MV-4-11 (cell line): ENCODE measurements at regions not wholly inside any gene's neighbourhood (a gene's known extent, or its start where the extent isn't known, plus 50 kb on each side); places are given as distances from the start of the nearest gene placed in this dataset.

Source experiments
- DNase-seq: peaks from one replicate; lab custom pipeline; 2025; lab: John Stamatoyannopoulos, UW

GRCh38 chr14:61625165-61625564, 70.1 kb upstream of the HIF1A start:
- no peak for DNase-seq

DNA sequence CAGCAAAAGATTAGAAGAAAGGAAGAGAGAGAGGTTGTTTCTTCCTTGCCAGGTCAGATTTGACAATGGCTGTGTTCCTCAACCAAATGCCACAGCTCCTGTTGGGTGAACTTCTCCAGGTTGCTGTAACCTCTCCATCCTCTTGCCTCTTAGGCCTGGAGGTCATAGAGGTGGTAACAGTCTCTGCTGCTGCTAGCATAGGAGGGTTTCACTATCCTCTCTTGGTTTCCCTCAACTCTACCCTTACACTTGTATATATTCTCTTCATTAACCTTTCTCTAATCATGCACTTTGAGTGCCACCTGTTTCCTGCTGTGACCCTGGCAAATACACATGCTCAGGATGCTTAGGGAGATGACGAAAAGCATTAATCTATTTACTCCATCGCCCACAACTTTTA, 67.7 kb upstream of the HIF1A start:
- no peak for DNase-seq

GRCh38 chr14:61628016-61628725, 67.1 kb upstream of the HIF1A start:
- DNase-seq: no peak

GRCh38 chr14:61630399-61631044, 64.8 kb upstream of the HIF1A start:
- no peak for DNase-seq

DNA sequence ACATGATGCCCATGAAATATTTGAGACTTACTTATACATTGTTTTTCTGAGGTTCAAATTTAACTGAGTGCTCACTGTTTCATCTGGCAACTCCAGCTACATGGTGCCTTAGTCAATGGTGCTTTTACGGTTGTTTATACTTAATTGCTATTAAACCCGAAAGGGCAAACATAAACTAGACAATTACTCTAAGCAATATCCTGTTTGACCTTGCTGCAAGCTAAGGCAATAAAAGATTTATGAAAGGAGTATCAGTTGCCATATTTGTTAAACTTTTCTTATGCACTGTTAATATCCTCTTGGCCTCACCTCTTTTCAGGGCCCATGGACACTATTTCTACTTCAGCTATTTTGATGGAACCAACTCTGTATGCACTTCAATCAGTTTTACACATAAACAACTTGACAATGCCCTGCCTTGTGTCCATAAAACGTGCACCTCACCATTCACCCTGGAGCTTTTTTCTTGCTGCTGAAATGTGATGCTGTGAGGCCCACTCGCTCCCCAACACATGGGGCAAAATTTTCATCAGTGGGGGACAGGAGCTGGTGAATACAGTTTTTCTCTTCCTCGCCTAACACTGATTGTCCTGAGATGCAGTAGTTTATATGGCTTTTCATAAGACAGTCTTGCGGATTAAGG, 64.1 kb upstream of the HIF1A start:
- DNase-seq: no peak

GRCh38 chr14:61632401-61632800, 62.9 kb upstream of the HIF1A start:
- no peak for DNase-seq

- DNase-seq: no peak
These were observed 62.5 kb upstream of the HIF1A start for GRCh38 chr14:61632807-61633206.

GRCh38 chr14:61636291-61636690, 59.0 kb upstream of the HIF1A start:
- no peak for DNase-seq

GRCh38 chr14:61636779-61637178, 58.5 kb upstream of the HIF1A start:
- peak; percentile 79 for DNase-seq

GRCh38 chr14:61638595-61639387, 56.5 kb upstream of the HIF1A start:
- no peak for DNase-seq

GRCh38 chr14:61640158-61641136, 54.9 kb upstream of the HIF1A start:
- DNase-seq: no peak

DNA sequence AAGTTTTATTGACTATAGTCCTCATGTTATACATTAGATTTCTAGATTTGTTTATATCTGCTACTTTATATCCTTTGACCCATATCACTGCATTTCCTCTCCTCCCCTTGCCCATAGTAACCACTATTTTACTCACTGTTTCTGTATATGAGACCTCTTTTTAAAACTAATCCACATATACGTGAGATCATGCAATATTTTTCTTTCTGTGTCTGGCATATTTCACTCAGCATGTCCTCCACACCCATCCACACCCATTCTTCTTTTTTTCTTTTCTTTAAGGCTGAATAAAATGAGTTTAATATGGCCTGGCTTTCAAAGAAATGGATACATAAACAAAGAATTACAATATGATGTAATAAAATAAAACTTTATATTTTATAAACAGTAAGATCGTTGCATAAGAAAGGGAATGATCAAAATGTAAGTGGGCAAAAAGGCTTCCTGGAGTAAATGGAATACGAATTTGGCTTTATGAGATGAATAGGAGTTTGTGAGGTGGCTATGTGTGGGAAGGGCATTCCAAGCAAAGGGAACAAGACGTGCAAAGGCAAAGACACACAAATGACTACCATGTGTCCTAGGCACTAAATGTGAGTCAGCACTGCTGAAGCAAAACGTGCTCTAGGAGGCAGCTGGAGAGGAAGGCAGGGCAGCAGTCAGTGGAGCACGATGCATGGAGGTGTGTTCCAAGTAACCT, 53.2 kb upstream of the HIF1A start:
- no peak for DNase-seq

- DNase-seq: no peak
These were observed 52.7 kb upstream of the HIF1A start for GRCh38 chr14:61642614-61642982.

GRCh38 chr14:61643555-61643954, 51.8 kb upstream of the HIF1A start:
- DNase-seq: no peak

DNA sequence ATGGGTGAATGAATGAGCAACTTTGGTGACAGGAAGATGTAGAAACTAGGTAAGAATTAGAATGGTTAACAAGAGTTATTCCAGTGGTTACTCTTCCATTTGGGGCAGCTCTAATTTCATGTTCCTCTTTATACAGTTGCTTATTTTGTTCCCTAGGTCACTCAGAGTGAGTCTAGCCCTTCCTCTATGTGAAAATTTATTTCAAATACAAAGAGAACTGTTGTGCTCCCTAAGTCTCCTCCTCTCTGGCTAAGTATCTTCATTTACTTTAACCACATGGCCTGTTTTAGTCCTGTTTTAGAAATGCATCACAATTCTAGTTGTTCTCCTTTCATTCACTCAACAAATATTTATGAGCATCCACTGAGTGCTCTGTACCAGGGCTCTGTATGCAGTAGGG, 51.1 kb upstream of the HIF1A start:
- DNase-seq: peak; percentile 35

GRCh38 chr14:61644834-61645233, 50.5 kb upstream of the HIF1A start:
- DNase-seq: no peak

- no peak for DNase-seq
These were observed 50.1 kb upstream of the HIF1A start for GRCh38 chr14:61645247-61645646.
